HepG2 (cell line): ENCODE measurements at regions not wholly inside any gene's neighbourhood (a gene's known extent, or its start where the extent isn't known, plus 50 kb on each side); places are given as distances from the start of the nearest gene placed in this dataset.

Experiments used
- ATAC-seq: fragments of 200-7000 bp; cut with Tn5 transposase; 3 replicates; pipeline ENCODE4 v1.9.1; 2020; ENCODE audit warnings: mild to moderate bottlenecking, moderate library complexity
- BruUV-seq: library from RNA; stranded (reverse); fragments of 400-500 nt; replicated peaks from 2 replicates; lab custom pipeline; 2021; lab: Mats Ljungman, UMichigan
- CTCF ChIA-PET: fragments of 300-600 bp; formaldehyde crosslinking; extraction: SDS; loops from one replicate; lab custom pipeline; 2021; ENCODE audit warnings: low total read pairs, inconsistent platforms, low intra/inter-chr PET ratio; lab: Yijun Ruan, JAX
- POLR2A ChIA-PET: fragments of 350-600 bp; sonication (Branson Sonifier 250); formaldehyde crosslinking; loops from one replicate; lab custom pipeline; 2020; ENCODE audit warnings: antibody characterized with exemption, inconsistent platforms; lab: Yijun Ruan, JAX
- DNase-seq: peaks from one replicate; pipeline ENCODE4 v3.0.0-alpha.2; 2015; ENCODE audit warnings: low spot score
- FAIRE-seq: peaks from 3 replicates; lab custom pipeline; 2011; peaks lifted over from hg19 to GRCh38; lab: Jason Lieb, UNC
- H2AFZ ChIP-seq: one replicate; pipeline ENCODE4 v1.6.1; 2011; ENCODE audit warnings: low read length, inconsistent platforms
- H3K27ac ChIP-seq: fragments of 300-600 bp; 3 replicates; pipeline ENCODE4 v1.8.0; 2011; ENCODE audit warnings: mixed run types, mild to moderate bottlenecking, mixed read lengths, low read length, inconsistent platforms; ENCODE audit not compliant: insufficient read depth; ENCODE audit errors: extremely low read length
- H3K27me3 ChIP-seq, 2 experiments: fragments of 200-600 bp in 1 of 2; 2 replicates in 1 of 2; 3 replicates in 1 of 2; pipeline versions ENCODE4 v1.6.0 to v1.8.0; 2011; ENCODE audit warnings: low read length in 2 of 2, mild to moderate bottlenecking in 2 of 2, moderate library complexity in 2 of 2, inconsistent platforms in 1 of 2; ENCODE audit not compliant: insufficient read depth in 2 of 2, control insufficient read depth in 1 of 2
- H3K36me3 ChIP-seq, 2 experiments: fragments of 200-600 bp in 1 of 2; replicated peaks in 1 of 2; 2 replicates in 1 of 2; 3 replicates in 1 of 2; pipeline versions ENCODE4 v1.5.1 to v1.8.0; 2011; ENCODE audit warnings: low read length in 2 of 2, inconsistent platforms in 1 of 2; ENCODE audit not compliant: insufficient read depth in 2 of 2, control insufficient read depth in 1 of 2
- H3K4me1 ChIP-seq: 2 replicates; pipeline ENCODE4 v1.5.1; 2012; ENCODE audit warnings: low read length, inconsistent platforms; ENCODE audit not compliant: insufficient read depth
- H3K4me2 ChIP-seq: 2 replicates; pipeline ENCODE4 v1.6.0; 2011; ENCODE audit warnings: low read depth, low read length, inconsistent platforms
- H3K4me3 ChIP-seq, 3 experiments: fragments of 200-600 bp in 1 of 3; sonication (generic), shearing (Covaris generic) in 1 of 3; replicated peaks in 1 of 3; 2 replicates each; pipeline ENCODE4 v1.5.1; 2011 to 2016; ENCODE audit warnings: low read length in 3 of 3, inconsistent platforms in 2 of 3, low read depth in 2 of 3, mild to moderate bottlenecking in 2 of 3, control low read depth in 1 of 3, mixed read lengths in 1 of 3; ENCODE audit not compliant: insufficient read depth in 1 of 3
- H3K79me2 ChIP-seq: one replicate; pipeline ENCODE4 v1.6.1; 2011; ENCODE audit warnings: low read length, inconsistent platforms; ENCODE audit not compliant: insufficient read depth
- H3K9ac ChIP-seq: 2 replicates; pipeline ENCODE4 v1.6.0; 2011; ENCODE audit warnings: mild to moderate bottlenecking, low read depth, low read length, inconsistent platforms; ENCODE audit not compliant: insufficient read depth
- H3K9me3 ChIP-seq: 2 replicates; pipeline ENCODE4 v1.5.1; 2012; ENCODE audit warnings: mild to moderate bottlenecking, low read length
- H4K20me1 ChIP-seq: 2 replicates; pipeline ENCODE4 v1.6.0; 2011; ENCODE audit warnings: inconsistent platforms, mild to moderate bottlenecking, low read length, moderate library complexity; ENCODE audit not compliant: insufficient read depth
- ARNT2 ChIP-seq: sonication (generic); formaldehyde crosslinking; IDR thresholded peaks from 2 replicates; pipeline ENCODE4 v1.8.0; 2022; ENCODE audit warnings: mild to moderate bottlenecking, low read depth, missing genetic modification reagents, moderate library complexity
- ATF1 ChIP-seq: IDR thresholded peaks from 2 replicates; pipeline ENCODE4 v1.6.1; 2016; ENCODE audit warnings: mild to moderate bottlenecking, control low read depth
- FOSL2 ChIP-seq: sonication (generic); formaldehyde crosslinking; IDR thresholded peaks from 2 replicates; pipeline ENCODE4 v1.4.0; 2020; ENCODE audit warnings: missing genetic modification reagents
- GLI4 ChIP-seq: sonication (generic); formaldehyde crosslinking; IDR thresholded peaks from 2 replicates; pipeline ENCODE4 v1.5.1; 2020; ENCODE audit warnings: missing genetic modification reagents, mild to moderate bottlenecking, moderate library complexity, borderline replicate concordance
- HES4 ChIP-seq: sonication (generic); formaldehyde crosslinking; IDR thresholded peaks from 2 replicates; pipeline ENCODE4 v1.9.0; 2021; ENCODE audit warnings: mild to moderate bottlenecking, missing genetic modification reagents, borderline replicate concordance
- UBTF ChIP-seq: sonication (generic); formaldehyde crosslinking; IDR thresholded peaks from 2 replicates; pipeline ENCODE4 v1.4.0; 2020; ENCODE audit warnings: mild to moderate bottlenecking, missing genetic modification reagents
- ZFP1 ChIP-seq: IDR thresholded peaks from 2 replicates; pipeline ENCODE4 v1.6.1; 2016
- ZFP41 ChIP-seq: sonication (generic); formaldehyde crosslinking; IDR thresholded peaks from 2 replicates; pipeline ENCODE4 v1.4.0; 2020; ENCODE audit warnings: mild to moderate bottlenecking, missing genetic modification reagents, borderline replicate concordance
- ZFX ChIP-seq: sonication (generic); formaldehyde crosslinking; IDR thresholded peaks from 2 replicates; pipeline ENCODE4 v1.4.0; 2020; ENCODE audit warnings: mild to moderate bottlenecking, low read depth, missing genetic modification reagents, moderate library complexity
- ZNF331 ChIP-seq: sonication (generic); formaldehyde crosslinking; IDR thresholded peaks from 2 replicates; pipeline ENCODE4 v1.4.0; 2020; ENCODE audit warnings: missing genetic modification reagents
- ZNF446 ChIP-seq: sonication (generic); formaldehyde crosslinking; IDR thresholded peaks from 2 replicates; pipeline ENCODE4 v1.5.0; 2020; ENCODE audit warnings: mild to moderate bottlenecking, missing genetic modification reagents
- ZNF460 ChIP-seq: sonication (generic); formaldehyde crosslinking; IDR thresholded peaks from 2 replicates; pipeline ENCODE4 v1.5.1; 2020; ENCODE audit warnings: missing genetic modification reagents, mild to moderate bottlenecking, borderline replicate concordance
- ZNF639 ChIP-seq: conservative IDR thresholded peaks from 2 replicates; pipeline ENCODE4 v1.6.1; 2018; ENCODE audit warnings: missing genetic modification reagents
- ZNF776 ChIP-seq: sonication (generic); formaldehyde crosslinking; IDR thresholded peaks from 2 replicates; pipeline ENCODE4 v1.4.0; 2020; ENCODE audit warnings: mild to moderate bottlenecking, missing genetic modification reagents
- WGBS: methylation state at CpG from one replicate; pipeline ENCODE4 v1.1.6; 2017; ENCODE audit warnings: low lambda C conversion rate; 5-methylcytosine and 5-hydroxymethylcytosine counted together
- in situ Hi-C: cut with HindIII; loops from 2 replicates; pipeline ENCODE4 v1.10.0; 2017; ENCODE audit warnings: low pct_unique_long_range_greater_than_20kb; ENCODE audit not compliant: extremely low pct_ligation_motif_present
- intact Hi-C: fragments of 100-400 bp; cut with micrococcal nuclease; formaldehyde crosslinking; loops from one replicate; pipeline ENCODE4 v1.10.0; 2022; ENCODE audit not compliant: unreplicated experiment
- TF ChIP-seq, protein P1 (sequence below): sonication (generic); formaldehyde crosslinking; IDR thresholded peaks from 2 replicates; pipeline ENCODE4 v1.4.0; 2020; ENCODE audit warnings: missing genetic modification reagents
- TF ChIP-seq, protein P2 (sequence below): sonication (generic); formaldehyde crosslinking; IDR thresholded peaks from 2 replicates; pipeline ENCODE4 v1.8.0; 2022; ENCODE audit warnings: mild to moderate bottlenecking, missing genetic modification reagents, moderate library complexity
- TF ChIP-seq, protein P3 (sequence below): sonication (generic); formaldehyde crosslinking; IDR thresholded peaks from 2 replicates; pipeline ENCODE4 v1.4.0; 2020; ENCODE audit warnings: missing genetic modification reagents, borderline replicate concordance

GRCh38 chr5:152007653-152008335 is 83.1 kb upstream of the GLRA1 start (continued):
- TF ChIP-seq, protein P1, sequence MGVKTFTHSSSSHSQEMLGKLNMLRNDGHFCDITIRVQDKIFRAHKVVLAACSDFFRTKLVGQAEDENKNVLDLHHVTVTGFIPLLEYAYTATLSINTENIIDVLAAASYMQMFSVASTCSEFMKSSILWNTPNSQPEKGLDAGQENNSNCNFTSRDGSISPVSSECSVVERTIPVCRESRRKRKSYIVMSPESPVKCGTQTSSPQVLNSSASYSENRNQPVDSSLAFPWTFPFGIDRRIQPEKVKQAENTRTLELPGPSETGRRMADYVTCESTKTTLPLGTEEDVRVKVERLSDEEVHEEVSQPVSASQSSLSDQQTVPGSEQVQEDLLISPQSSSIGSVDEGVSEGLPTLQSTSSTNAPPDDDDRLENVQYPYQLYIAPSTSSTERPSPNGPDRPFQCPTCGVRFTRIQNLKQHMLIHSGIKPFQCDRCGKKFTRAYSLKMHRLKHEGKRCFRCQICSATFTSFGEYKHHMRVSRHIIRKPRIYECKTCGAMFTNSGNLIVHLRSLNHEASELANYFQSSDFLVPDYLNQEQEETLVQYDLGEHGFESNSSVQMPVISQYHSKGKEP (CRISPR knock-in tag): no peak
- TF ChIP-seq ZFP41 (CRISPR knock-in tag): no peak
- no peak for TF ChIP-seq ARNT2 (CRISPR knock-in tag)
- no peak for TF ChIP-seq FOSL2 (CRISPR knock-in tag)
- no peak for TF ChIP-seq ZNF331 (CRISPR knock-in tag)
- no peak for TF ChIP-seq ZNF460 (CRISPR knock-in tag)

GRCh38 chr5:152004095-152004494 is 79.4 kb upstream of the GLRA1 start:
- Histone ChIP-seq H3K27me3 (no peaks in the 10 kb centered on the region), H3K4me1 (no peaks in the 10 kb centered on the region), H3K79me2 (no peaks in the 10 kb centered on the region), H2AFZ (no peak overlapping the region), H3K36me3 (no peaks in the 10 kb centered on the region), H4K20me1 (no peaks in the 10 kb centered on the region), H3K9ac (no peak overlapping the region), H3K4me2 (no peak overlapping the region), H3K27ac (no peak overlapping the region), H3K9me3 (no peaks in the 10 kb centered on the region), H3K4me3 (no peak overlapping the region)
- intact Hi-C loops: no loop called here
- CTCF ChIA-PET: no interaction called here
- POLR2A ChIA-PET: no interaction called here
- no peak for FAIRE-seq
- ATAC-seq: no peak
- no peak for DNase-seq
- in situ Hi-C loops: no loop called here
- WGBS: 45% methylated on average over 13 of the region's 13 CpGs
- no TSS peak for BruUV-seq
- TF ChIP-seq HES4 (no peak), ZNF446 (CRISPR knock-in tag) (no peak), ZNF776 (no peak), UBTF (no peak), GLI4 (CRISPR knock-in tag) (no peak), ZFX (no peak), ATF1 (CRISPR knock-in tag) (no peak), ZFP1 (CRISPR knock-in tag) (no peak), ZNF639 (no peak)
- TF ChIP-seq, protein P2, sequence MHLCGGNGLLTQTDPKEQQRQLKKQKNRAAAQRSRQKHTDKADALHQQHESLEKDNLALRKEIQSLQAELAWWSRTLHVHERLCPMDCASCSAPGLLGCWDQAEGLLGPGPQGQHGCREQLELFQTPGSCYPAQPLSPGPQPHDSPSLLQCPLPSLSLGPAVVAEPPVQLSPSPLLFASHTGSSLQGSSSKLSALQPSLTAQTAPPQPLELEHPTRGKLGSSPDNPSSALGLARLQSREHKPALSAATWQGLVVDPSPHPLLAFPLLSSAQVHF (CRISPR knock-in tag): no peak
- TF ChIP-seq, protein P3, sequence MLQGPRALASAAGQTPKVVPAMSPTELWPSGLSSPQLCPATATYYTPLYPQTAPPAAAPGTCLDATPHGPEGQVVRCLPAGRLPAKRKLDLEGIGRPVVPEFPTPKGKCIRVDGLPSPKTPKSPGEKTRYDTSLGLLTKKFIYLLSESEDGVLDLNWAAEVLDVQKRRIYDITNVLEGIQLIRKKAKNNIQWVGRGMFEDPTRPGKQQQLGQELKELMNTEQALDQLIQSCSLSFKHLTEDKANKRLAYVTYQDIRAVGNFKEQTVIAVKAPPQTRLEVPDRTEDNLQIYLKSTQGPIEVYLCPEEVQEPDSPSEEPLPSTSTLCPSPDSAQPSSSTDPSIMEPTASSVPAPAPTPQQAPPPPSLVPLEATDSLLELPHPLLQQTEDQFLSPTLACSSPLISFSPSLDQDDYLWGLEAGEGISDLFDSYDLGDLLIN (CRISPR knock-in tag): no peak
